Vagina (tissue), 2 donors: ENCODE measurements at regions not wholly inside any gene's neighbourhood (a gene's known extent, or its start where the extent isn't known, plus 50 kb on each side); places are given as distances from the start of the nearest gene placed in this dataset.

Experiments used
- POLR2AphosphoS5 ChIP-seq, 2 donors: sonication (generic); formaldehyde crosslinking; IDR thresholded peaks; one replicate each; pipeline ENCODE4 v1.9.0; 2017; ENCODE audit warnings: antibody characterized with exemption in 2 of 2, mild to moderate bottlenecking in 2 of 2, low read depth in 1 of 2; ENCODE audit not compliant: insufficient read depth in 1 of 2
- TF ChIP-seq, protein P1 (sequence below), 3 experiments: fragments of 450-650 bp in 2 of 3; fragments of 200-600 bp in 1 of 3; sonication (generic) in 1 of 3; IDR thresholded peaks; one replicate each; pipeline ENCODE4 v1.5.1; 2017 to 2019; ENCODE audit warnings: antibody characterized with exemption in 3 of 3, mild to moderate bottlenecking in 2 of 3, moderate library complexity in 2 of 3

DNA sequence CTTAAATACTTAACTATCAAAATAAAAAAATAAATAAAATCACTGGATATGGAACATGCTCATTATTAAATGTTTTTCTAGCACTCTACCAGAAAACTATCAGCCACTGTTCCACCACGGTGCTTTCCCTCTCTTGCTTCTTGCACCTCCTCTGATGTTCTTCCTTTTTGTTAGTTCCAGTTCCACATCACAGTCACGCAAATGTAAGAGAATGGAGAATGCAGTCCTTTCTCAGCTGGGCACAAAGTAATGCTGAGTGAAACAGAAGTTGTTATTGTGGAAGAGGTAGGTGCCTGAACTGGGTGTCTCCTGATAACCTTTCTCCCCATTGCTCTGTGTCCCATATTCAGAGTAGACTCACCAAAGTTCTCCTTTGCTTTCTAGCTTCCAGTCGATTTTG is 1116.9 kb upstream of the TMEM132C start:
- no peak for TF ChIP-seq POLR2AphosphoS5 (IDR thresholded peaks at IDR 0.05; ENCODE audit: insufficient read depth in 1 of 2, low read depth in 1 of 2)
- TF ChIP-seq, protein P1, sequence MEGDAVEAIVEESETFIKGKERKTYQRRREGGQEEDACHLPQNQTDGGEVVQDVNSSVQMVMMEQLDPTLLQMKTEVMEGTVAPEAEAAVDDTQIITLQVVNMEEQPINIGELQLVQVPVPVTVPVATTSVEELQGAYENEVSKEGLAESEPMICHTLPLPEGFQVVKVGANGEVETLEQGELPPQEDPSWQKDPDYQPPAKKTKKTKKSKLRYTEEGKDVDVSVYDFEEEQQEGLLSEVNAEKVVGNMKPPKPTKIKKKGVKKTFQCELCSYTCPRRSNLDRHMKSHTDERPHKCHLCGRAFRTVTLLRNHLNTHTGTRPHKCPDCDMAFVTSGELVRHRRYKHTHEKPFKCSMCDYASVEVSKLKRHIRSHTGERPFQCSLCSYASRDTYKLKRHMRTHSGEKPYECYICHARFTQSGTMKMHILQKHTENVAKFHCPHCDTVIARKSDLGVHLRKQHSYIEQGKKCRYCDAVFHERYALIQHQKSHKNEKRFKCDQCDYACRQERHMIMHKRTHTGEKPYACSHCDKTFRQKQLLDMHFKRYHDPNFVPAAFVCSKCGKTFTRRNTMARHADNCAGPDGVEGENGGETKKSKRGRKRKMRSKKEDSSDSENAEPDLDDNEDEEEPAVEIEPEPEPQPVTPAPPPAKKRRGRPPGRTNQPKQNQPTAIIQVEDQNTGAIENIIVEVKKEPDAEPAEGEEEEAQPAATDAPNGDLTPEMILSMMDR (IDR thresholded peaks at IDR 0.05): no peak
